HepG2 (cell line): ENCODE measurements at regions not wholly inside any gene's neighbourhood (a gene's known extent, or its start where the extent isn't known, plus 50 kb on each side); places are given as distances from the start of the nearest gene placed in this dataset.

Source experiments
- ATAC-seq: fragments of 200-7000 bp; cut with Tn5 transposase; 3 replicates; pipeline ENCODE4 v1.9.1; 2020; ENCODE audit warnings: mild to moderate bottlenecking, moderate library complexity
- BruUV-seq: library from RNA; stranded (reverse); fragments of 400-500 nt; replicated peaks from 2 replicates; lab custom pipeline; 2021; lab: Mats Ljungman, UMichigan
- CTCF ChIA-PET: fragments of 300-600 bp; formaldehyde crosslinking; extraction: SDS; loops from one replicate; lab custom pipeline; 2021; ENCODE audit warnings: low total read pairs, inconsistent platforms, low intra/inter-chr PET ratio; lab: Yijun Ruan, JAX
- POLR2A ChIA-PET: fragments of 350-600 bp; sonication (Branson Sonifier 250); formaldehyde crosslinking; loops from one replicate; lab custom pipeline; 2020; ENCODE audit warnings: antibody characterized with exemption, inconsistent platforms; lab: Yijun Ruan, JAX
- DNase-seq: peaks from one replicate; pipeline ENCODE4 v3.0.0-alpha.2; 2015; ENCODE audit warnings: low spot score
- FAIRE-seq: peaks from 3 replicates; lab custom pipeline; 2011; peaks lifted over from hg19 to GRCh38; lab: Jason Lieb, UNC
- H2AFZ ChIP-seq: one replicate; pipeline ENCODE4 v1.6.1; 2011; ENCODE audit warnings: low read length, inconsistent platforms
- H3K27ac ChIP-seq: fragments of 300-600 bp; 3 replicates; pipeline ENCODE4 v1.8.0; 2011; ENCODE audit warnings: mixed run types, mild to moderate bottlenecking, mixed read lengths, low read length, inconsistent platforms; ENCODE audit not compliant: insufficient read depth; ENCODE audit errors: extremely low read length
- H3K27me3 ChIP-seq, 2 experiments: fragments of 200-600 bp in 1 of 2; 2 replicates in 1 of 2; 3 replicates in 1 of 2; pipeline versions ENCODE4 v1.6.0 to v1.8.0; 2011; ENCODE audit warnings: low read length in 2 of 2, mild to moderate bottlenecking in 2 of 2, moderate library complexity in 2 of 2, inconsistent platforms in 1 of 2; ENCODE audit not compliant: insufficient read depth in 2 of 2, control insufficient read depth in 1 of 2
- H3K36me3 ChIP-seq, 2 experiments: fragments of 200-600 bp in 1 of 2; replicated peaks in 1 of 2; 2 replicates in 1 of 2; 3 replicates in 1 of 2; pipeline versions ENCODE4 v1.5.1 to v1.8.0; 2011; ENCODE audit warnings: low read length in 2 of 2, inconsistent platforms in 1 of 2; ENCODE audit not compliant: insufficient read depth in 2 of 2, control insufficient read depth in 1 of 2
- H3K4me1 ChIP-seq: 2 replicates; pipeline ENCODE4 v1.5.1; 2012; ENCODE audit warnings: low read length, inconsistent platforms; ENCODE audit not compliant: insufficient read depth
- H3K4me2 ChIP-seq: 2 replicates; pipeline ENCODE4 v1.6.0; 2011; ENCODE audit warnings: low read depth, low read length, inconsistent platforms
- H3K4me3 ChIP-seq, 3 experiments: fragments of 200-600 bp in 1 of 3; sonication (generic), shearing (Covaris generic) in 1 of 3; replicated peaks in 1 of 3; 2 replicates each; pipeline ENCODE4 v1.5.1; 2011 to 2016; ENCODE audit warnings: low read length in 3 of 3, inconsistent platforms in 2 of 3, low read depth in 2 of 3, mild to moderate bottlenecking in 2 of 3, control low read depth in 1 of 3, mixed read lengths in 1 of 3; ENCODE audit not compliant: insufficient read depth in 1 of 3
- H3K79me2 ChIP-seq: one replicate; pipeline ENCODE4 v1.6.1; 2011; ENCODE audit warnings: low read length, inconsistent platforms; ENCODE audit not compliant: insufficient read depth
- H3K9ac ChIP-seq: 2 replicates; pipeline ENCODE4 v1.6.0; 2011; ENCODE audit warnings: mild to moderate bottlenecking, low read depth, low read length, inconsistent platforms; ENCODE audit not compliant: insufficient read depth
- H3K9me3 ChIP-seq: 2 replicates; pipeline ENCODE4 v1.5.1; 2012; ENCODE audit warnings: mild to moderate bottlenecking, low read length
- H4K20me1 ChIP-seq: 2 replicates; pipeline ENCODE4 v1.6.0; 2011; ENCODE audit warnings: inconsistent platforms, mild to moderate bottlenecking, low read length, moderate library complexity; ENCODE audit not compliant: insufficient read depth
- CREB1 ChIP-seq, 2 experiments: fragments of 450-650 bp in 1 of 2; IDR thresholded peaks; 2 replicates each; pipeline ENCODE4 v1.6.1; 2016 to 2017; ENCODE audit warnings: control low read depth in 1 of 2, mild to moderate bottlenecking in 1 of 2, missing compliant biosample characterization in 1 of 2, missing genetic modification characterization in 1 of 2
- PHF21A ChIP-seq: sonication (generic); formaldehyde crosslinking; IDR thresholded peaks from 2 replicates; pipeline ENCODE4 v1.5.0; 2020; ENCODE audit warnings: mild to moderate bottlenecking, missing genetic modification reagents
- ZNF850 ChIP-seq: sonication (generic); formaldehyde crosslinking; conservative IDR thresholded peaks from 2 replicates; pipeline ENCODE4 v1.9.0; 2021; ENCODE audit warnings: mild to moderate bottlenecking, missing genetic modification reagents
- WGBS: methylation state at CpG from one replicate; pipeline ENCODE4 v1.1.6; 2017; ENCODE audit warnings: low lambda C conversion rate; 5-methylcytosine and 5-hydroxymethylcytosine counted together
- in situ Hi-C: cut with HindIII; loops from 2 replicates; pipeline ENCODE4 v1.10.0; 2017; ENCODE audit warnings: low pct_unique_long_range_greater_than_20kb; ENCODE audit not compliant: extremely low pct_ligation_motif_present
- intact Hi-C: fragments of 100-400 bp; cut with micrococcal nuclease; formaldehyde crosslinking; loops from one replicate; pipeline ENCODE4 v1.10.0; 2022; ENCODE audit not compliant: unreplicated experiment
- TF ChIP-seq, protein P1 (sequence below): sonication (generic); formaldehyde crosslinking; IDR thresholded peaks from 2 replicates; pipeline ENCODE4 v1.4.0; 2020; ENCODE audit warnings: mild to moderate bottlenecking, missing genetic modification reagents, borderline replicate concordance

DNA sequence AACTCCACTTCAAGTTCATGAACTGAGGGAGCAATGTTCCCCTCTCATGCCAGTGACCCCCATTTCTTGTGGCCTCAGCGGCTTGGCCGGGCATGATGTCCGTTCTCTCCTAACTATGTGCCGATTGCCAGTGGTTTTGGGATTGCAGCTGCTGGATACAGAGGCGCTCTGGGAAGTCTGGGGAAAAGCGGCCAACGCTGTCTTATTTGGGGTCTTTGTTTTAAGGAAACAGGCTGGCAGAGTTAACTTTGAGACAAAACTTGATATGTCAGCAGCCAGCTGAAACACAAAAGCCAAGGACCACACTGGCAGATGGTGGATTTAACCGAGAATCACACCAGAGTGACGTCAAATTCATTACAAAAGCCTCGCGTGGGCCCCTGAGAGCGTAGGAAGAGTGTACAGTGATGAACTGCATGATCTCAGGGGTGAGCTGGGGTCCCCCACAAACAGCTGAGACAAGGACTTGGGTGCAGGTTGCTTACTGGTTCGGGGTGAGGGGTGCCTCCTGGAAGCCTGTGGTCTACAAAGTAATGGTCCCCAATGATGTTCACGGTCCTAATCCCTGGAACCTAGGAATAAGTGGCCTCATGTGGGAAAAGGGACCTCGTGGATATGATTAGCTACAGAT is 180.4 kb downstream of the IRF8 start:
- intact Hi-C loops: no loop called here
- ChIA-PET POLR2A (no interaction called here), CTCF (no interaction called here)

More for the DNA sequence above, 180.4 kb downstream of the IRF8 start:
- H3K4me2 ChIP-seq: no peak overlapping the region
- peaks cover 7% of the 10 kb centered on the region; the same call in 1 of the 2 replicates for H3K4me1 ChIP-seq
- no peaks in the 10 kb centered on the region for H3K79me2 ChIP-seq
- H3K9me3 ChIP-seq: no peaks in the 10 kb centered on the region
- H3K27ac ChIP-seq: no peak overlapping the region
- DNase-seq (no peak), ATAC-seq (no peak)
- WGBS: 61% methylated on average over 15 of the region's 15 CpGs
- TF ChIP-seq PHF21A (CRISPR knock-in tag) (no peak), ZNF850 (CRISPR knock-in tag) (no peak), CREB1 (IDR thresholded peaks at IDR 0.05) (peak; percentile 44), CREB1 (CRISPR knock-in tag; IDR thresholded peaks at IDR 0.05) (no peak)
- TF ChIP-seq, protein P1, sequence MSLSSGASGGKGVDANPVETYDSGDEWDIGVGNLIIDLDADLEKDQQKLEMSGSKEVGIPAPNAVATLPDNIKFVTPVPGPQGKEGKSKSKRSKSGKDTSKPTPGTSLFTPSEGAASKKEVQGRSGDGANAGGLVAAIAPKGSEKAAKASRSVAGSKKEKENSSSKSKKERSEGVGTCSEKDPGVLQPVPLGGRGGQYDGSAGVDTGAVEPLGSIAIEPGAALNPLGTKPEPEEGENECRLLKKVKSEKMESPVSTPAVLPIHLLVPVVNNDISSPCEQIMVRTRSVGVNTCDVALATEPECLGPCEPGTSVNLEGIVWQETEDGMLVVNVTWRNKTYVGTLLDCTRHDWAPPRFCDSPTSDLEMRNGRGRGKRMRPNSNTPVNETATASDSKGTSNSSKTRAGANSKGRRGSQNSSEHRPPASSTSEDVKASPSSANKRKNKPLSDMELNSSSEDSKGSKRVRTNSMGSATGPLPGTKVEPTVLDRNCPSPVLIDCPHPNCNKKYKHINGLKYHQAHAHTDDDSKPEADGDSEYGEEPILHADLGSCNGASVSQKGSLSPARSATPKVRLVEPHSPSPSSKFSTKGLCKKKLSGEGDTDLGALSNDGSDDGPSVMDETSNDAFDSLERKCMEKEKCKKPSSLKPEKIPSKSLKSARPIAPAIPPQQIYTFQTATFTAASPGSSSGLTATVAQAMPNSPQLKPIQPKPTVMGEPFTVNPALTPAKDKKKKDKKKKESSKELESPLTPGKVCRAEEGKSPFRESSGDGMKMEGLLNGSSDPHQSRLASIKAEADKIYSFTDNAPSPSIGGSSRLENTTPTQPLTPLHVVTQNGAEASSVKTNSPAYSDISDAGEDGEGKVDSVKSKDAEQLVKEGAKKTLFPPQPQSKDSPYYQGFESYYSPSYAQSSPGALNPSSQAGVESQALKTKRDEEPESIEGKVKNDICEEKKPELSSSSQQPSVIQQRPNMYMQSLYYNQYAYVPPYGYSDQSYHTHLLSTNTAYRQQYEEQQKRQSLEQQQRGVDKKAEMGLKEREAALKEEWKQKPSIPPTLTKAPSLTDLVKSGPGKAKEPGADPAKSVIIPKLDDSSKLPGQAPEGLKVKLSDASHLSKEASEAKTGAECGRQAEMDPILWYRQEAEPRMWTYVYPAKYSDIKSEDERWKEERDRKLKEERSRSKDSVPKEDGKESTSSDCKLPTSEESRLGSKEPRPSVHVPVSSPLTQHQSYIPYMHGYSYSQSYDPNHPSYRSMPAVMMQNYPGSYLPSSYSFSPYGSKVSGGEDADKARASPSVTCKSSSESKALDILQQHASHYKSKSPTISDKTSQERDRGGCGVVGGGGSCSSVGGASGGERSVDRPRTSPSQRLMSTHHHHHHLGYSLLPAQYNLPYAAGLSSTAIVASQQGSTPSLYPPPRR (CRISPR knock-in tag): no peak
- TF ChIP-seq, all 625 proteins: peak for 1
- no peak overlapping the region for H3K9ac ChIP-seq
- H3K27me3 ChIP-seq: peaks cover 0 to 7% of the 10 kb centered on the region in 2 experiments; a peak in 3 of 5 replicates
- H3K36me3 ChIP-seq: no peaks in the 10 kb centered on the region
- H2AFZ ChIP-seq: no peak overlapping the region
- FAIRE-seq: no peak
- in situ Hi-C loops: loop anchor here (10.0 kb wide), 1 partner anchor 225 kb away; no protein-coding TSS in a partner anchor
- no peaks in the 10 kb centered on the region for H4K20me1 ChIP-seq
- no peak overlapping the region for H3K4me3 ChIP-seq
- no TSS peak for BruUV-seq
